ENCODE measurements at regions not wholly inside any gene's neighbourhood (a gene's known extent, or its start where the extent isn't known, plus 50 kb on each side); places are given as distances from the start of the nearest gene placed in this dataset.

- Histone ChIP-seq H3K27me3 (no peaks in the 10 kb centered on the region), H3K4me3 (no peak overlapping the region), H3K36me3 (no peaks in the 10 kb centered on the region), H3K4me1 (no peaks in the 10 kb centered on the region), H3K9me3 (no peaks in the 10 kb centered on the region), H3K27ac (no peak overlapping the region), H3K9ac (ENCODE audit: low read depth in 2 of 2, low read length in 2 of 2) (no peak overlapping the region)
- intact Hi-C loops (cut with DNase I): no loop called here
- DNase-seq: no peak
- TF ChIP-seq, protein P1, sequence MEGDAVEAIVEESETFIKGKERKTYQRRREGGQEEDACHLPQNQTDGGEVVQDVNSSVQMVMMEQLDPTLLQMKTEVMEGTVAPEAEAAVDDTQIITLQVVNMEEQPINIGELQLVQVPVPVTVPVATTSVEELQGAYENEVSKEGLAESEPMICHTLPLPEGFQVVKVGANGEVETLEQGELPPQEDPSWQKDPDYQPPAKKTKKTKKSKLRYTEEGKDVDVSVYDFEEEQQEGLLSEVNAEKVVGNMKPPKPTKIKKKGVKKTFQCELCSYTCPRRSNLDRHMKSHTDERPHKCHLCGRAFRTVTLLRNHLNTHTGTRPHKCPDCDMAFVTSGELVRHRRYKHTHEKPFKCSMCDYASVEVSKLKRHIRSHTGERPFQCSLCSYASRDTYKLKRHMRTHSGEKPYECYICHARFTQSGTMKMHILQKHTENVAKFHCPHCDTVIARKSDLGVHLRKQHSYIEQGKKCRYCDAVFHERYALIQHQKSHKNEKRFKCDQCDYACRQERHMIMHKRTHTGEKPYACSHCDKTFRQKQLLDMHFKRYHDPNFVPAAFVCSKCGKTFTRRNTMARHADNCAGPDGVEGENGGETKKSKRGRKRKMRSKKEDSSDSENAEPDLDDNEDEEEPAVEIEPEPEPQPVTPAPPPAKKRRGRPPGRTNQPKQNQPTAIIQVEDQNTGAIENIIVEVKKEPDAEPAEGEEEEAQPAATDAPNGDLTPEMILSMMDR (IDR thresholded peaks at IDR 0.05): no peak
Measured at GRCh38 chr2:70354264-70354949, 52.5 kb upstream of the FAM136A start.

Measured in colonic mucosa (tissue), 4 donors.